Osteoblast (primary cell): ENCODE measurements at regions not wholly inside any gene's neighbourhood (a gene's known extent, or its start where the extent isn't known, plus 50 kb on each side); places are given as distances from the start of the nearest gene placed in this dataset.

Source experiments
- DNase-seq: peaks from one replicate; pipeline ENCODE4 v3.0.0; 2011; ENCODE audit warnings: low spot score, mixed read lengths; ENCODE audit not compliant: insufficient read length; ENCODE audit errors: missing footprints
- H2AFZ ChIP-seq: 2 replicates; pipeline ENCODE4 v1.6.0; 2011; ENCODE audit warnings: mild to moderate bottlenecking, low read length
- H3K27ac ChIP-seq: 2 replicates; pipeline ENCODE4 v1.5.1; 2011; ENCODE audit warnings: mild to moderate bottlenecking, low read depth, low read length, moderate library complexity
- H3K27me3 ChIP-seq: 2 replicates; pipeline ENCODE4 v1.6.0; 2012; ENCODE audit warnings: mild to moderate bottlenecking, control low read depth, inconsistent platforms, low read length, moderate library complexity; ENCODE audit not compliant: insufficient read depth
- H3K36me3 ChIP-seq: 2 replicates; pipeline ENCODE4 v1.5.1; 2011; ENCODE audit warnings: mild to moderate bottlenecking, low read length, control low read depth, moderate library complexity; ENCODE audit not compliant: insufficient read depth
- H3K4me1 ChIP-seq: 2 replicates; pipeline ENCODE4 v1.5.1; 2011; ENCODE audit warnings: mild to moderate bottlenecking, low read length, control low read depth, moderate library complexity; ENCODE audit not compliant: insufficient read depth
- H3K4me2 ChIP-seq: 2 replicates; pipeline ENCODE4 v1.6.0; 2011; ENCODE audit warnings: mild to moderate bottlenecking, low read length; ENCODE audit not compliant: insufficient read depth
- H3K4me3 ChIP-seq: fragments of 200-600 bp; sonication (generic); 3 replicates; pipeline ENCODE4 v1.5.1; 2012; ENCODE audit warnings: mild to moderate bottlenecking, low read length, inconsistent platforms; ENCODE audit not compliant: insufficient read depth
- H3K79me2 ChIP-seq: 2 replicates; pipeline ENCODE4 v1.6.0; 2012; ENCODE audit warnings: mild to moderate bottlenecking, low read length, control low read depth, inconsistent platforms; ENCODE audit not compliant: insufficient read depth
- H3K9me3 ChIP-seq: 2 replicates; pipeline ENCODE4 v1.5.1; 2011; ENCODE audit warnings: low read depth, low read length, control low read depth
- H4K20me1 ChIP-seq: 2 replicates; pipeline ENCODE4 v1.6.0; 2012; ENCODE audit warnings: mild to moderate bottlenecking, low read length, control low read depth; ENCODE audit not compliant: insufficient read depth
- CTCF ChIP-seq: IDR thresholded peaks from 2 replicates; pipeline ENCODE4 v1.5.1; 2011; ENCODE audit warnings: mild to moderate bottlenecking, low read depth, low read length, moderate library complexity; ENCODE audit errors: extremely low read depth

- Histone ChIP-seq H3K4me2 (no peak overlapping the region), H3K36me3 (no peaks in the 10 kb centered on the region), H3K4me3 (no peak overlapping the region), H3K79me2 (no peaks in the 10 kb centered on the region), H3K9me3 (peaks cover 2% of the 10 kb centered on the region), H3K4me1 (no peaks in the 10 kb centered on the region), H3K27ac (no peak overlapping the region), H4K20me1 (no peaks in the 10 kb centered on the region), H2AFZ (no peak overlapping the region), H3K27me3 (no peaks in the 10 kb centered on the region)
- DNase-seq = no peak
- TF ChIP-seq CTCF = no peak
These were observed 343.4 kb downstream of the SMOC2 start for GRCh38 chr6:168784426-168784825.

DNA sequence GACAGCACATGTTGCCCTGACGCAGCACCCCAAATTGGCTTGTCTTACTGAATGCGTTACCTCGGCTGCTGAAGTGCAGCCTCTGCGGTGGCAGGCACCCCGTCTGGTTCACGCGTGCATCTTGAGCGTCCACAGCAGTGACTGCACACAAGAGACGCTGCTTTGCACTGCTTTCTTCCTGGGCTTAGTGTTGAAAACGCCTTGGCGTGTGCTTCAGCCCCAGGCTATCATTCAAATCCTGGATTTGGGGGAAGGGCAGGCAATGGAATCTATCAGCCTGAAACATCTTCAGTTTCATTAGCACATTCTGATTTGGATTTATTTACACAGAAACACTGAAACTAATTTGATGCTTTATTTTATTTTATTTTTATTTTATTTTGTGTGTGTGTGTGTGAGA lies 342.7 kb downstream of the SMOC2 start:
- Histone ChIP-seq H3K4me3 (no peak overlapping the region), H3K79me2 (no peaks in the 10 kb centered on the region), H3K27ac (no peak overlapping the region), H3K4me1 (no peaks in the 10 kb centered on the region), H3K9me3 (peaks cover 2% of the 10 kb centered on the region), H4K20me1 (no peaks in the 10 kb centered on the region), H3K4me2 (no peak overlapping the region), H3K36me3 (no peaks in the 10 kb centered on the region), H3K27me3 (no peaks in the 10 kb centered on the region), H2AFZ (no peak overlapping the region)
- DNase-seq = no peak
- TF ChIP-seq CTCF = no peak

GRCh38 chr6:168782187-168782751 lies 341.3 kb downstream of the SMOC2 start:
- DNase-seq = no peak
- Histone ChIP-seq H3K4me1 (no peaks in the 10 kb centered on the region), H3K36me3 (no peaks in the 10 kb centered on the region), H3K4me2 (no peak overlapping the region), H3K27me3 (no peaks in the 10 kb centered on the region), H3K9me3 (peaks cover 2% of the 10 kb centered on the region), H3K27ac (no peak overlapping the region), H3K79me2 (no peaks in the 10 kb centered on the region), H3K4me3 (no peak overlapping the region), H2AFZ (no peak overlapping the region), H4K20me1 (no peaks in the 10 kb centered on the region)
- no peak for TF ChIP-seq CTCF

GRCh38 chr6:168778201-168778600 lies 337.2 kb downstream of the SMOC2 start:
- no peak for DNase-seq
- Histone ChIP-seq H3K4me2 (no peak overlapping the region), H3K27me3 (no peaks in the 10 kb centered on the region), H3K4me1 (no peaks in the 10 kb centered on the region), H2AFZ (no peak overlapping the region), H3K27ac (no peak overlapping the region), H4K20me1 (no peaks in the 10 kb centered on the region), H3K9me3 (no peaks in the 10 kb centered on the region), H3K79me2 (no peaks in the 10 kb centered on the region), H3K36me3 (no peaks in the 10 kb centered on the region), H3K4me3 (no peak overlapping the region)
- TF ChIP-seq CTCF = no peak
